PC-9 (cell line): ENCODE measurements at regions not wholly inside any gene's neighbourhood (a gene's known extent, or its start where the extent isn't known, plus 50 kb on each side); places are given as distances from the start of the nearest gene placed in this dataset.

Experiments used
- BruUV-seq: library from RNA; stranded (reverse); fragments of 400-500 nt; replicated peaks from 2 replicates; lab custom pipeline; 2021; lab: Mats Ljungman, UMichigan
- CTCF ChIA-PET: fragments of 300-600 bp; sonication (Branson Sonifier 250); formaldehyde crosslinking; loops from one replicate; lab custom pipeline; 2022; ENCODE audit warnings: antibody characterized with exemption; lab: Charles Lee
- POLR2A ChIA-PET: fragments of 300-600 bp; sonication (Branson Sonifier 250); formaldehyde crosslinking; loops from one replicate; lab custom pipeline; 2022; ENCODE audit warnings: antibody characterized with exemption; ENCODE audit not compliant: unreplicated experiment; lab: Charles Lee
- DNase-seq, 2 experiments: peaks; one replicate each; pipeline versions ENCODE4 v3.0.0 to v3.0.0-alpha.2; 2015 to 2022; ENCODE audit warnings: mixed read lengths in 1 of 2
- H2AFZ ChIP-seq: fragments of 200-600 bp; sonication (generic); 2 replicates; pipeline ENCODE4 v1.8.1; 2017; ENCODE audit warnings: antibody characterized with exemption
- H3F3A ChIP-seq: fragments of 200-600 bp; sonication (generic); 2 replicates; pipeline ENCODE4 v1.8.1; 2017; ENCODE audit warnings: antibody characterized with exemption, mild to moderate bottlenecking, low read depth; ENCODE audit not compliant: insufficient read depth
- H3K27ac ChIP-seq: fragments of 200-600 bp; sonication (generic); 2 replicates; pipeline ENCODE4 v1.6.1; 2016; ENCODE audit warnings: mixed run types
- H3K27me3 ChIP-seq: fragments of 200-600 bp; sonication (generic); 2 replicates; pipeline ENCODE4 v1.6.1; 2016; ENCODE audit warnings: low read depth, mixed run types; ENCODE audit not compliant: insufficient read depth
- H3K36me3 ChIP-seq: fragments of 200-600 bp; sonication (generic); 2 replicates; pipeline ENCODE4 v1.6.1; 2016; ENCODE audit warnings: low read depth, mixed run types
- H3K4me1 ChIP-seq: fragments of 200-600 bp; sonication (generic); replicated peaks from 2 replicates; pipeline ENCODE4 v1.6.1; 2016; ENCODE audit warnings: mixed run types; ENCODE audit not compliant: insufficient read depth
- H3K4me2 ChIP-seq: fragments of 200-600 bp; sonication (generic); 2 replicates; pipeline ENCODE4 v1.6.1; 2017; ENCODE audit warnings: mixed run types
- H3K4me3 ChIP-seq: fragments of 200-600 bp; sonication (generic); 2 replicates; pipeline ENCODE4 v1.6.1; 2016; ENCODE audit warnings: mixed run types
- H3K79me2 ChIP-seq: fragments of 200-600 bp; sonication (generic); 2 replicates; pipeline ENCODE4 v1.6.1; 2017; ENCODE audit warnings: low read depth, mixed run types
- H3K9me2 ChIP-seq: fragments of 200-600 bp; sonication (generic); 2 replicates; pipeline ENCODE4 v1.8.1; 2017; ENCODE audit warnings: mild to moderate bottlenecking; ENCODE audit not compliant: insufficient read depth
- H3K9me3 ChIP-seq: fragments of 200-600 bp; sonication (generic); 2 replicates; pipeline ENCODE4 v1.8.1; 2016; ENCODE audit warnings: low read depth; ENCODE audit not compliant: insufficient read depth
- H4K20me1 ChIP-seq: fragments of 200-600 bp; sonication (generic); 2 replicates; pipeline ENCODE4 v1.8.1; 2017; ENCODE audit not compliant: insufficient read depth
- CTCF ChIP-seq: fragments of 200-600 bp; sonication (generic); conservative IDR thresholded peaks from 2 replicates; pipeline ENCODE4 v1.6.1; 2017; ENCODE audit warnings: mixed run types, antibody characterized with exemption, mild to moderate bottlenecking, moderate library complexity
- EZH2 ChIP-seq: fragments of 200-600 bp; sonication (generic); IDR thresholded peaks from 2 replicates; pipeline ENCODE4 v1.8.0; 2017; ENCODE audit warnings: antibody characterized with exemption, low read depth
- intact Hi-C: fragments of 100-400 bp; cut with micrococcal nuclease; formaldehyde crosslinking; loops from one replicate; pipeline ENCODE4 v1.10.0; 2022; ENCODE audit not compliant: unreplicated experiment

GRCh38 chr5:174420651-174421407, 303.6 kb upstream of the MSX2 start:
- Histone ChIP-seq H3F3A (no peaks in the 10 kb centered on the region), H3K4me2 (no peak overlapping the region), H3K27me3 (peaks cover 59% of the 10 kb centered on the region), H2AFZ (no peak overlapping the region), H3K4me1 (no peaks in the 10 kb centered on the region), H3K9me2 (no peaks in the 10 kb centered on the region), H3K9me3 (no peaks in the 10 kb centered on the region), H3K27ac (no peak overlapping the region), H3K36me3 (no peaks in the 10 kb centered on the region), H3K4me3 (no peak overlapping the region), H4K20me1 (no peaks in the 10 kb centered on the region), H3K79me2 (no peaks in the 10 kb centered on the region)
- TF ChIP-seq EZH2: no peak
- no peak for TF ChIP-seq CTCF
- ChIA-PET POLR2A (no interaction called here), CTCF (no interaction called here)
- intact Hi-C loops: no loop called here
- no peak for DNase-seq
- no TSS peak for BruUV-seq

- DNase-seq: no peak
- no peaks in the 10 kb centered on the region for H3F3A ChIP-seq
- H4K20me1 ChIP-seq: no peaks in the 10 kb centered on the region
- no TSS peak for BruUV-seq
- no peak overlapping the region for H3K4me3 ChIP-seq
- H3K4me1 ChIP-seq: no peaks in the 10 kb centered on the region
- H3K9me3 ChIP-seq: no peaks in the 10 kb centered on the region
- no peaks in the 10 kb centered on the region for H3K79me2 ChIP-seq
- TF ChIP-seq EZH2 (no peak), CTCF (no peak)
- no peak overlapping the region for H2AFZ ChIP-seq
- ChIA-PET POLR2A (no interaction called here), CTCF (interaction anchor here (0.8 kb wide), 1 partner anchor 77 kb away, joined by 3 read pairs; no protein-coding TSS in a partner anchor)
- intact Hi-C loops: no loop called here
- no peaks in the 10 kb centered on the region for H3K36me3 ChIP-seq
- no peak overlapping the region for H3K4me2 ChIP-seq
- no peak overlapping the region for H3K27ac ChIP-seq
- H3K9me2 ChIP-seq: no peaks in the 10 kb centered on the region
- H3K27me3 ChIP-seq: peaks cover 61% of the 10 kb centered on the region
Measured at GRCh38 chr5:174421408-174421805, 303.0 kb upstream of the MSX2 start.

GRCh38 chr5:174423558-174423957, 300.8 kb upstream of the MSX2 start:
- Histone ChIP-seq H3K79me2 (no peaks in the 10 kb centered on the region), H3K9me3 (no peaks in the 10 kb centered on the region), H3F3A (no peaks in the 10 kb centered on the region), H4K20me1 (no peaks in the 10 kb centered on the region; the same call in 1 of the 2 replicates), H3K27me3 (peaks cover 72% of the 10 kb centered on the region), H3K4me1 (no peaks in the 10 kb centered on the region), H3K4me2 (no peak overlapping the region), H3K4me3 (no peak overlapping the region), H3K27ac (no peak overlapping the region), H3K36me3 (no peaks in the 10 kb centered on the region), H2AFZ (no peak overlapping the region), H3K9me2 (no peaks in the 10 kb centered on the region)
- TF ChIP-seq EZH2 (no peak), CTCF (no peak)
- intact Hi-C loops: no loop called here
- DNase-seq: no peak
- no TSS peak for BruUV-seq
- ChIA-PET POLR2A (no interaction called here), CTCF (no interaction called here)
